ENCODE measurements at regions not wholly inside any gene's neighbourhood (a gene's known extent, or its start where the extent isn't known, plus 50 kb on each side); places are given as distances from the start of the nearest gene placed in this dataset.

- no peaks in the 10 kb centered on the region for H3K36me3 ChIP-seq (ENCODE audit: control insufficient read depth, insufficient read depth, low read length)
- no peak overlapping the region for H3K4me3 ChIP-seq (ENCODE audit: low read depth, low read length)
- ChIA-PET POLR2A (no interaction called here), CTCF (no interaction called here)
- intact Hi-C loops (cut with micrococcal nuclease; ENCODE audit: unreplicated experiment), result no loop called here
- Mint-ChIP-seq H3K4me3 (ENCODE audit: unreplicated experiment) (no peak overlapping the region), H3K9me3 (ENCODE audit: unreplicated experiment) (no peaks in the 10 kb centered on the region), H3K27me3 (ENCODE audit: insufficient read depth, unreplicated experiment) (no peaks in the 10 kb centered on the region), H3K27ac (ENCODE audit: unreplicated experiment) (no peak overlapping the region), H3K4me1 (ENCODE audit: low read depth, unreplicated experiment) (no peaks in the 10 kb centered on the region), H3K36me3 (ENCODE audit: insufficient read depth, unreplicated experiment) (no peaks in the 10 kb centered on the region)
- no peaks in the 10 kb centered on the region for H3K4me1 ChIP-seq
- H3K27me3 ChIP-seq (replicated peaks; ENCODE audit: control insufficient read depth, insufficient read depth, low read length), result no peaks in the 10 kb centered on the region
- DNase-seq, result no peak
- no TSS peak for BruUV-seq (replicated peaks)
- TF ChIP-seq CTCF (IDR thresholded peaks at IDR 0.05; ENCODE audit: insufficient read depth in 1 of 2, low read depth in 1 of 2, low read length in 1 of 2, severe bottlenecking in 1 of 2, unreplicated experiment in 1 of 2), result no peak
- H3K9me3 ChIP-seq, result no peaks in the 10 kb centered on the region
These were observed 306.9 kb upstream of the C9orf72 start for GRCh38 chr9:27880156-27880555.

- Histone ChIP-seq H3K4me1 (no peaks in the 10 kb centered on the region), H3K27me3 (replicated peaks; ENCODE audit: control insufficient read depth, insufficient read depth, low read length) (no peaks in the 10 kb centered on the region), H3K9me3 (no peaks in the 10 kb centered on the region), H3K4me3 (ENCODE audit: low read depth, low read length) (no peak overlapping the region), H3K36me3 (ENCODE audit: control insufficient read depth, insufficient read depth, low read length) (no peaks in the 10 kb centered on the region)
- Mint-ChIP-seq H3K36me3 (ENCODE audit: insufficient read depth, unreplicated experiment) (no peaks in the 10 kb centered on the region), H3K27me3 (ENCODE audit: insufficient read depth, unreplicated experiment) (no peaks in the 10 kb centered on the region), H3K27ac (ENCODE audit: unreplicated experiment) (no peak overlapping the region), H3K9me3 (ENCODE audit: unreplicated experiment) (no peaks in the 10 kb centered on the region), H3K4me1 (ENCODE audit: low read depth, unreplicated experiment) (no peaks in the 10 kb centered on the region), H3K4me3 (ENCODE audit: unreplicated experiment) (no peak overlapping the region)
- no peak for DNase-seq
- ChIA-PET POLR2A (no interaction called here), CTCF (no interaction called here)
- intact Hi-C loops (cut with micrococcal nuclease; ENCODE audit: unreplicated experiment), result no loop called here
- no peak for TF ChIP-seq CTCF (IDR thresholded peaks at IDR 0.05; ENCODE audit: insufficient read depth in 1 of 2, low read depth in 1 of 2, low read length in 1 of 2, severe bottlenecking in 1 of 2, unreplicated experiment in 1 of 2)
- BruUV-seq (replicated peaks), result no TSS peak
These were observed 307.4 kb upstream of the C9orf72 start for GRCh38 chr9:27880635-27881034.

GRCh38 chr9:27888661-27889295 is 315.5 kb upstream of the C9orf72 start:
- no TSS peak for BruUV-seq (replicated peaks)
- DNase-seq, result peak; percentile 41 to 50
- no peaks in the 10 kb centered on the region for H3K36me3 Mint-ChIP-seq (ENCODE audit: insufficient read depth, unreplicated experiment)
- intact Hi-C loops (cut with micrococcal nuclease; ENCODE audit: unreplicated experiment), result no loop called here
- peaks cover 3% of the 10 kb centered on the region for H3K27me3 Mint-ChIP-seq (ENCODE audit: insufficient read depth, unreplicated experiment)
- H3K36me3 ChIP-seq (ENCODE audit: control insufficient read depth, insufficient read depth, low read length), result no peaks in the 10 kb centered on the region
- TF ChIP-seq CTCF (IDR thresholded peaks at IDR 0.05; ENCODE audit: insufficient read depth in 1 of 2, low read depth in 1 of 2, low read length in 1 of 2, severe bottlenecking in 1 of 2, unreplicated experiment in 1 of 2), result peak; percentile 42 to 52
- ChIA-PET POLR2A (no interaction called here), CTCF (no interaction called here)
- H3K4me1 ChIP-seq, result no peaks in the 10 kb centered on the region
- no peaks in the 10 kb centered on the region for H3K9me3 ChIP-seq
- H3K27ac Mint-ChIP-seq (ENCODE audit: unreplicated experiment), result no peak overlapping the region
- no peak overlapping the region for H3K4me3 Mint-ChIP-seq (ENCODE audit: unreplicated experiment)
- H3K4me3 ChIP-seq (ENCODE audit: low read depth, low read length), result no peak overlapping the region
- no peaks in the 10 kb centered on the region for H3K27me3 ChIP-seq (replicated peaks; ENCODE audit: control insufficient read depth, insufficient read depth, low read length)
- H3K4me1 Mint-ChIP-seq (ENCODE audit: low read depth, unreplicated experiment), result no peaks in the 10 kb centered on the region
- H3K9me3 Mint-ChIP-seq (ENCODE audit: unreplicated experiment), result no peaks in the 10 kb centered on the region
